ENCODE measurements at regions not wholly inside any gene's neighbourhood (a gene's known extent, or its start where the extent isn't known, plus 50 kb on each side); places are given as distances from the start of the nearest gene placed in this dataset.

GRCh38 chr5:171684169-171684568 is 101.4 kb upstream of the SMIM23 start:
- DNase-seq (ENCODE audit: low read depth in 2 of 2) = no peak

DNA sequence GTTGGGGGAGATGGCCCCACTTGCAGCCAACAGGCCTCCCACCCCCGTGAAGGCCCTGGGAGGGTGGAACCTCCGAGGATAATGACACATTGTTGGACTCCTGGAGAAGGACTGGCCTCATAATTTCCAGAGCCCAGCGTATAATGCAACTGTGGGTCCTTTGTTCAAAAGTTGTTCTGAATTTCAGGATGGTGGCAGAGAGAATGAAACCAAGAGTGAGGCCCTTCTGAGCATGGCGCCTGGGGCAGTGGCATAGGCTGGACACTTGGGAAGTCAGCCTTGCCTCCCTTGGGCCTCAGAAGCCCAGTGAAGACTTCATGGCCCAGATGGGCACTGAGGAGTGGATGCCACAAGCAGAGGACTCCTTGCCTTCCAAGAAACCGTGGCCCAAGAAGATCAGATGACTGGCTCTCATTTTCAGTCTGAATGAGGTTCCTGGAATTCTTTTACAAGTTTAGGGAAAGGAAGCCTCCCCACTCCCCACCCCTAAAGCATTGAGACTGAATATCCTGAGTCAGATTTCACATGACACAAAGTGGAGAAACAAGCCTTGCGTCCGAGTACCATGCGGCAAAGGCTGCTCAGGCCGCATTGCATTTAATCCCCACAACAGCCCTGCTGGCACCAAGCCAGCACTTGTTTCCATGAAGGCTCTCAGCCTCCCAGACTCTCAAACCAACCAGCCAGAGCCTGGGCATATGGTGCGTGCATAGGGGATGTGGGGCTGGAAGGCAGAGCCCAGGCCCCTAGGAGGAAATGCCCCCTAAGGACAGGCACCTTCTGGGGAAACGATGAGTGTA is 96.7 kb upstream of the SMIM23 start:
- DNase-seq (ENCODE audit: low read depth in 2 of 2) = no peak

DNA sequence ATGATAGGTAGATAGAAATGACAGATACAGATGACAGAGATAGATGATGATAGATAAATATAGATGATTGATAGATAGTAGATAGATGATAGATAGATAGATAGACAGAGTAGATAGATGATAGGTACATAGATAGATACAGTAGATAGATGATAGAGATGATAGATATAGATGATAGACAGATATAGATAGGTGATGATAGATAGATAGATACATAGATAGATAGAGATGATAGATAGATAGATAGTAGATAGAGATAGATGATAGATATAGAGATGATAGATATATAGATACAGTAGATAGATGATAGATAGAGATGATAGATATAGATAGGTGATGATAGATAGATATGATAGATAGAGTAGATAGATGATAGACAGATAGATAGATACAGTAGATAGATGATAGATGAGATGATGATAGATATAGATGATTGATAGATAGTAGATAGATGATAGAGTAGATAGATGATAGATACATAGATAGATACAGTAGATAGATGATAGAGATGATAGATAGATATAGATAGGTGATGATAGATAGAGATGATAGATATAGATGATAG is 95.7 kb upstream of the SMIM23 start:
- no peak for DNase-seq (ENCODE audit: low read depth in 2 of 2)

DNA sequence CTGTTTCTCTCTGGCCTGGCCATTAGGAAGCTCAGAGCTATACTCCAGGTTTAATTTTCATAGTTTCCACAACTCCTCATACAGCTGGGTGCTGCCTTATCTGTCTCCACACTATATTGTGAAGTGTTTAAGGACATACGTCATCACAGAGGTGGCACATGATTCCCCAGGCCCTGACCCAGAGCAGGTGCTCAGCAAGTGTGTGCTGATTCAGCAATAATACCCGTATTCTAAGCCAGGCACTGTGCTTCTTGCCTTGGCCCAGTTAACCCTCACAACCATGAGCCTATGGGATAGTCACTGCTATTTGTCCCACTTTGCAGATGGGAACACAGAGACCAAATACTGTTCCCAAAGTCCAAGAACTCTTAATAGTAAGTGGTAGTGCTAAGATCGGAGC is 93.5 kb upstream of the SMIM23 start:
- DNase-seq (ENCODE audit: low read depth in 2 of 2) = no peak

DNA sequence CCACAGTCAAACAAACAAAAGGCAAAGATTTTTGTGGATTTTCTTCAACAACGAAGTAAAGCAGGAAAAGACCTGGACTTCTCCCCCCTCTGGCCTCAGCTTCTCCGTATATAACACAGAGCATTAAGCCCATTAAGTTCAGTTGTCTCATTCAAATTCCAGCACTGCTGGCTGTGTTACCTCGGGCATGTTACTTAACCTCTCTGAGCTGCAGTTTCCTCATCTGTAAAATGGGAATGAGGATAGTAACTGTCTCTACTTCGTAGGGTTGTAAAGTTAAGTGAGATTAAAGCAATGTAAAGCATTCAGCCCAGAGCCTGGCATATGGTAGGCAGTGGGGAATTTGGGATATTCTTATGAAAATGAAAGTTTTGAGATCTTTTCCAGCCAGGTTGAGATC is 92.7 kb upstream of the SMIM23 start:
- no peak for DNase-seq (ENCODE audit: low read depth in 2 of 2)

DNA sequence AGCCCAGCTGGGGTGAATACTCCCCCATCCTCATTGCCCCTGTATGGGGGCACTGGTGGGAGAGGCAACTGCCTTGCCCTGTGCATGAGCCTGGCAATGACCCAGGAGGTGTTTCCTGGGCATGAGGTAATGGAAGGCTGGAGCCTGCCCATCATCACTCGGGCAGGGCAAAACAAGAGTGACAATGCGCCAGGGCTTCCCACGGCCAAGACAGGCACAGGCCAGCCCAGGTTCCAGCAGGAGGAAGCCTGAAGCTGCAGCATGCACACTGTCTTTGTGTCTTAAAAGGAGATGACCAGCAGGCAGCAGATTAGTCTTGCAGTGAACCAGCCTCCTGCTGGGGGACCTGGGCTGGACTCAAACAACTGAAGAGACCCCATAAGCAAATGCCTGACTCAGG is 92.2 kb upstream of the SMIM23 start:
- DNase-seq (ENCODE audit: low read depth in 2 of 2) = no peak

DNA sequence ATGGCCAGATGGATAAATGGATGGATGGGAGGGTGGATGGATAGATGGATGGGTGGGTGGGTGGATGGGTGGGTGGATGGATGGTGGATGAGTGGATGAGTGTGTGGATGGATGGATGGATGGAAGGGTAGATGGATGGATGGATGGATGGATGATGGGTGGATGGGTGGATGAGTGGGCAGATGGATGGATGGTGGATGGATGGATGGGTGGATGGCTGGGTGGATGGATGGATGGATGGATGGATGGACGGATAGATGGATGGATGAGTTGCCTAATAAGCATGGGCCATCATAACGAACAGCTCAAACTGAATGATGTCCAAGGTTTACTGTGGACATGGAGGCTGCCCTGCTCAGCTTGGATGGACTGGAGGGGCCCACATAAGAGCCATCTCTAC is 89.8 kb upstream of the SMIM23 start:
- DNase-seq (ENCODE audit: low read depth in 2 of 2) = no peak

- no peak for DNase-seq (ENCODE audit: low read depth in 2 of 2)
Observed at GRCh38 chr5:171697221-171698102, 88.2 kb upstream of the SMIM23 start.

GRCh38 chr5:171700318-171700912 is 85.2 kb upstream of the SMIM23 start:
- DNase-seq (ENCODE audit: low read depth in 2 of 2) = no peak

DNA sequence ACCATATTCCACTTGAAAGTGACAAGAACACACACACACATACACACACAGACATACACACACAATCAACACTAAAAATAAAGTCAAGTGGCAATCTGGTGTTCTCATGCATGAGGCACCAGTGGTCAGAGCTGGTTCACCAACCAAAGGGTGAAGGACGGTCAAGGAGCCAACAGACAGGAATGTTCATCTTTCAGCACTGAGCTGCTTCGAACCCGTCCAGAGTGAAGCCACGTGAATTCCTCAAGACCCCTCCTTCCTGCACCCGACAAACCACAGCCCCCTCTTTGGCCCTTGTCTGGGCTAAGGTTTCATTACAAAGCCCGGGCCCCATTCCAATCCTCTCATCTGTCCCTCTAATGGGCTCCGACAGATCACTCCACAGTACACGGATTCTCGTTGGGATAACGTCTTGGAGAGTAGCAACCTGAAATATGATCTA is 84.5 kb upstream of the SMIM23 start:
- no peak for DNase-seq (ENCODE audit: low read depth in 2 of 2)

- DNase-seq (ENCODE audit: low read depth in 2 of 2) = no peak
Observed at GRCh38 chr5:171702135-171702770, 83.4 kb upstream of the SMIM23 start.

DNA sequence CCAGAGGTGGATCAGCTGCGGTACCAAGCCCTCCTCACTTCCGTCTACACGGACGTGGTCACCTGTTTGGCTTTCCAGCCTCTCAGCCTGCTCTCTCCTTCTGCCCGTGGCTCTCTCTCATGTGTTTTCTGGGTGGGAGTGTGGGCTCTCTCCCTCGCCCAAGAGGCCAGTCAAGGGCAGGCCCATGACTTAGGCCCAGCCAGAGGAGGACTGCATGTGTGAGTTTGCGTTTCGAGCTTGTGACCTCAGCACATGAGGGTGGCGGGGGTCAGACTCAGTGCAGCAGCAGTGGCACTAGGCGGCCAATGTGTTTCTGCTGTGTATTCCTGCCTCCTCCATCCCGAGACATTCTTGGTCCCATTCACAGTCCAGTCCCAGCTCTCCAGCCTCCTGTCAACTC is 82.5 kb upstream of the SMIM23 start:
- no peak for DNase-seq (ENCODE audit: low read depth in 2 of 2)

- no peak for DNase-seq (ENCODE audit: low read depth in 2 of 2)
Observed at GRCh38 chr5:171705036-171705435, 80.6 kb upstream of the SMIM23 start.

DNA sequence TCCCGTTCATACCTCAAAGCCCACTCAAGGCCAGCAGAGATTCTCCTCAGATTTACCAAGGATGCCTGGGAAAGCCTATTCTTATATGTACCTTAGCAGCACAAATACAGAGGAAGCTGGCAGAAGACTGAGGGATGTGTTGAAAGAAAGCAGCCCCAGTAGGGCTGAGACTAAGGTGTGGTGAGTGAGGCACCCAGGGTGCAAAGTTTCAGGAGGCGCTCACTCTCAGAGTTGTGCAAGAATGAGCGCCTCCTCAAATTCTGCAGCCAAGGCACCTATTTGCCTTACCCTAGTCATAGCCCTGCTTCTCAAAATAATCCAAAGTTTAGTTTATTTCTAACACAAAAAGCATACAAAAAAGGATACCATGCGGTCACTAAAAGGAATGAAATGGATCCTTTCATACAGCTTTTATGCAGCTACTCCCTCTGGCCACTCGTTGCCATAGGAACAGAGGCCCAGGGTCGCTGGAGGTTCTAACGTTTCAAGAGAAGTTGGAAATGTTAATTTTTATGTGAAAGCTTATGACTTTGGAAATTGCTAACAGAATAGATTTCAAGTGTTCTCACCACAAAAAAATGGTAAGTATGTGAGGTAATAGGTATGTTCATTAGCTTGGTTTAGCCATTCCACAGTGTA is 79.7 kb upstream of the SMIM23 start:
- no peak for DNase-seq (ENCODE audit: low read depth in 2 of 2)

GRCh38 chr5:171706736-171707441 is 78.7 kb upstream of the SMIM23 start:
- DNase-seq (ENCODE audit: low read depth in 2 of 2) = no peak

DNA sequence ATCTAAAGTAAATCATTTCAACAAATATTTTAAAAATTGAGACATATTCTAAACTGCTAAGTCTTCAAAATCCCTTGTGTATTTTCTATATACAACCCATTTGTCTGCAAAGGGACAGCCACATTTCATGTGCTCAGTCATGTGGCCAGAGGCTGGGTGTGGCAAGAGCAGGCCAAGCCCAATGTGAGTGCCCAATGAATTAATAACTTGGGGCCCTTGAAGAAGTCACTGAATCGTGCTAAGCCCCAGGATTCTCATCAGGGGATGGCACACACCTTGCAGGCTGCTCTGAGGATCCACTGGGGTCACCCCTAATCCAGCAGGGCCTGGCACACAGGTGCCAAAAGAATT is 78.2 kb upstream of the SMIM23 start:
- DNase-seq (ENCODE audit: low read depth in 2 of 2) = no peak

GRCh38 chr5:171709930-171710329 is 75.7 kb upstream of the SMIM23 start:
- no peak for DNase-seq (ENCODE audit: low read depth in 2 of 2)

DNA sequence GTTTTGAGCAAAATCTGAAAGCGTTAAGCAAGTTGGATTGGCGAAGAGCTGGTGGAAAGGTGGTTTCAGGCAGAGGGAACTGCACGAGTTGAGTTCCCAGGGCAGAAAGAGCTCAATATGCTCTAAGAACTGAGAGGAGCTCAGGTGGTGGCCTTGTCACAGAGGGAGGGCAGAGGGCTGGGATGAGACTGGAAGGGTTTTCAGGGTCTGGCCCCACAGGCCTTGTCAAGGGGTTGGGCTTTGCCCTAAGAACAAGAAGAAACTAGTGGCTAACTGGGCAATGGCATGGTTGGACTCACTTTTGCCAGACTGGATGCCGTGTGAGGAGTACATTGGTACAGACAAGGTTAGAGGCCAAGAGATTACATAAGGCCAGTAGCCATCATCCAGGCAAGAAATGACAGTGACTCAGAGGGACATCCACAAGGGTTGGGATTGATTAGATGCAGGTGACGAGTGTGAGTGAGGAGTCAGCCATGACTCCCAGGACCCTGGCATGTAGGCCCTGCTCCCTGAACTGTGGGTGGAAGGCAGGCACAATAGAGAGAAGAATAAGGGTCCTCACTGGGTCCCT is 75.1 kb upstream of the SMIM23 start:
- no peak for DNase-seq (ENCODE audit: low read depth in 2 of 2)

GRCh38 chr5:171711571-171711970 is 74.0 kb upstream of the SMIM23 start:
- no peak for DNase-seq (ENCODE audit: low read depth in 2 of 2)

DNA sequence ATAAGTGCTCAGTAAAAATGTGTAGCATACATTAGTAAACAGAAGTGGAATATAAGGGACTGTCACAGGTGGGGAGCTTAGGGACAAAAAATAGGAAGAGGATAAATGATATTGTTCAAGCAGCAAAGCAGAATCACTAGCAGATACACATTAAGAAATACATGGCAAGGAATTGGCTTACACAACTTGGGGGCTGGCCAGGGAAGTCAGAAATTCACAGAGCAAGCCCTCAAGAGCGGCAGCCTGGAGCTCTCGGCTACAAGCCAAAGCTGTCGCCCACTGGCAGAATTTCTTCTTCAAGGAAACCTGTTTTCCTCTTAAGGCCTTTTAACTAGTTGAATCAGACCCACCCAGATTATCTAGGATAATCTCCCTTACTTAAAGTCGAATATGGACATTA is 73.0 kb upstream of the SMIM23 start:
- DNase-seq (ENCODE audit: low read depth in 2 of 2) = no peak

Data from stimulated activated CD8-positive, alpha-beta memory T cell treated with anti-CD3 and anti-CD28 coated beads, Interleukin-2, amount 100 ng/mL, for 48 hours (primary cell).